Prostate gland (tissue), 2 donors: ENCODE measurements at regions not wholly inside any gene's neighbourhood (a gene's known extent, or its start where the extent isn't known, plus 50 kb on each side); places are given as distances from the start of the nearest gene placed in this dataset.

Source experiments
- DNase-seq: peaks from one replicate; pipeline ENCODE4 v3.0.0-alpha.2; 2019; ENCODE audit warnings: low spot score
- H3K27ac ChIP-seq, 2 donors: fragments of 200-600 bp; sonication (generic); 2 replicates each; pipeline ENCODE4 v1.5.1; 2017 to 2019
- H3K27me3 ChIP-seq: fragments of 200-600 bp; sonication (generic); replicated peaks from 2 replicates; pipeline ENCODE4 v1.5.1; 2019; ENCODE audit not compliant: insufficient read depth
- H3K36me3 ChIP-seq, 2 donors: fragments of 200-600 bp; sonication (generic); 1 replicate in 1 of 2; 2 replicates in 1 of 2; pipeline versions ENCODE4 v1.5.1 to v1.8.1; 2017 to 2019
- H3K4me1 ChIP-seq: fragments of 200-600 bp; sonication (generic); replicated peaks from 2 replicates; pipeline ENCODE4 v1.5.1; 2019
- H3K4me3 ChIP-seq, 2 donors: fragments of 200-600 bp; sonication (generic); 2 replicates each; pipeline ENCODE4 v1.5.1; 2017 to 2019
- H3K9me3 ChIP-seq: fragments of 200-600 bp; sonication (generic); 2 replicates; pipeline ENCODE4 v1.5.1; 2017
- POLR2A ChIP-seq: fragments of 450-650 bp; IDR thresholded peaks from one replicate; pipeline ENCODE4 v1.6.1; 2016; ENCODE audit warnings: antibody characterized with exemption, mild to moderate bottlenecking
- POLR2AphosphoS5 ChIP-seq: sonication (generic); formaldehyde crosslinking; IDR thresholded peaks from one replicate; pipeline ENCODE4 v1.6.1; 2017; ENCODE audit warnings: antibody characterized with exemption
- WGBS: methylation state at CpG from one replicate; pipeline ENCODE4 v1.1.5; 2018; 5-methylcytosine and 5-hydroxymethylcytosine counted together
- intact Hi-C: fragments of 100-400 bp; cut with DNase I; formaldehyde crosslinking; loops from one replicate; pipeline ENCODE4 v1.14.2; 2022
- TF ChIP-seq, protein P1 (sequence below), 4 experiments: fragments of 200-600 bp in 2 of 4; fragments of 450-650 bp in 2 of 4; sonication (generic) in 2 of 4; IDR thresholded peaks; 1 replicate in 3 of 4; 2 replicates in 1 of 4; pipeline ENCODE4 v1.5.1; 2016 to 2019; ENCODE audit warnings: antibody characterized with exemption in 4 of 4, mild to moderate bottlenecking in 2 of 4, moderate library complexity in 2 of 4

DNA sequence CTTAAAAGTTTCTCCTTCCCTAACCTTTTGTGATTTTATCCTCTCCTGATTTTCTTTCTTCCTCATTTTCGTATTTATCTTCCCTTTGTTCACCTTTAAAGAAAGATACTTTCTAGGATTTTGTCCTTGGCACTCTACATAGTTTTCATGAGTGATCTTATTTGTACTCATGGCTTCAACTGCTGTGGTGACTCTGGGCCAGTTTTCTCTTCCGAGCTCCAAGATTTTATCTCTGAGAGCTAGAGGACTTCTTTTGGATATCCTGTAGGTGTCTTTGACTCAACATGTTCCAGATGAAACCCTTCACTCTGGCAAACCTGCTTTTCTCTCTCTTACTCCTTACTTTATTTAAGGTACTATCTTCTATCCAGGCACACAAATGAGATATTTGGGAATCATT, 53.7 kb upstream of the MACF1 start:
- Histone ChIP-seq H3K36me3 (no peaks in the 10 kb centered on the region), H3K4me3 (no peak overlapping the region), H3K4me1 (peaks cover 18% of the 10 kb centered on the region), H3K27me3 (no peaks in the 10 kb centered on the region), H3K9me3 (no peaks in the 10 kb centered on the region), H3K27ac (no peak overlapping the region)
- intact Hi-C loops = no loop called here
- TF ChIP-seq POLR2AphosphoS5 (no peak), POLR2A (no peak)
- TF ChIP-seq, protein P1, sequence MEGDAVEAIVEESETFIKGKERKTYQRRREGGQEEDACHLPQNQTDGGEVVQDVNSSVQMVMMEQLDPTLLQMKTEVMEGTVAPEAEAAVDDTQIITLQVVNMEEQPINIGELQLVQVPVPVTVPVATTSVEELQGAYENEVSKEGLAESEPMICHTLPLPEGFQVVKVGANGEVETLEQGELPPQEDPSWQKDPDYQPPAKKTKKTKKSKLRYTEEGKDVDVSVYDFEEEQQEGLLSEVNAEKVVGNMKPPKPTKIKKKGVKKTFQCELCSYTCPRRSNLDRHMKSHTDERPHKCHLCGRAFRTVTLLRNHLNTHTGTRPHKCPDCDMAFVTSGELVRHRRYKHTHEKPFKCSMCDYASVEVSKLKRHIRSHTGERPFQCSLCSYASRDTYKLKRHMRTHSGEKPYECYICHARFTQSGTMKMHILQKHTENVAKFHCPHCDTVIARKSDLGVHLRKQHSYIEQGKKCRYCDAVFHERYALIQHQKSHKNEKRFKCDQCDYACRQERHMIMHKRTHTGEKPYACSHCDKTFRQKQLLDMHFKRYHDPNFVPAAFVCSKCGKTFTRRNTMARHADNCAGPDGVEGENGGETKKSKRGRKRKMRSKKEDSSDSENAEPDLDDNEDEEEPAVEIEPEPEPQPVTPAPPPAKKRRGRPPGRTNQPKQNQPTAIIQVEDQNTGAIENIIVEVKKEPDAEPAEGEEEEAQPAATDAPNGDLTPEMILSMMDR (IDR thresholded peaks at IDR 0.05) = no peak
- 16% methylated on average over 2 of the region's 2 CpGs for WGBS
- peak; percentile 15 for DNase-seq

DNA sequence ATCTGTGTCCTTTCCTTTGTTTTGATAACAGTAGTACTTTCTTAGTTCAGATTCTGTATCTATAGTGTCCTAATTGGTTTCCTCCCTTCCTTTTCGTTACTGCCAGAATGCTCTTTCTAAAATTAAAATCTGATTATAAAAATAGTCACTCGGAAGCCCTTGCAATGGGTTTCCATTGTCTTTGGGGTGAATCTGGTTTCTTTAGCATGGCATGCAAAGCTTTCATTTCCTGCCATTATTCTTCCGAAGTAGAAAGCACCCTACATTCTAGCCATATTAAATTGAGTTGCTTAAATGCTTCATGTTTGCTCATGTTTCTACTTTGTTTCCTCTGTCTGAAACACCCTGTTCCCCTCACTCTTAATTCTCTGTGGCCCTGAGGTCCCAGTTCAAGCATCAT, 53.2 kb upstream of the MACF1 start:
- intact Hi-C loops = no loop called here
- no peaks in the 10 kb centered on the region for H3K9me3 ChIP-seq

DNA sequence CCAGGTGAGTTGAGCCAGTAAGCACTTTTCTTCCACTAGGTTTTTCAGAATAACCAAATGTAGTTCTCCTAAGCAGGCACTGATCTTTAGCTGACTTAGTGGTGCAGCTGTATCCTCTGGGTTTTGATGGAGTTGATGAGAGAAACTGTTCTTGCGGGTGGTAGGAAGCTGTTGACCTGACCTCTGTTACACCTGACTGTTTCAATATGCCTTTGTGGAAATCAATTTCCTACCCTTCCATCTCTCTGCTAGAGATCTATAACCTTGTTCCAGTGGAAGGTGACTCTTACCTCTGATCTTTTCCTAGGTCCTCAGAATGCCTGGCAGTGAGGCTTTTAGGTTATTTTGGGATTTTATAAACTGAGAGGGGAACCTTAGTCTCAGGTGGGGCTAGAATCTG, 51.6 kb upstream of the MACF1 start:
- Histone ChIP-seq H3K4me1 (peaks cover 18% of the 10 kb centered on the region), H3K36me3 (no peaks in the 10 kb centered on the region), H3K27ac (no peak overlapping the region)

More for the DNA sequence above, 53.2 kb upstream of the MACF1 start:
- H3K4me3 ChIP-seq = no peak overlapping the region
- WGBS = 47% methylated on average over 3 of the region's 3 CpGs
- H3K27ac ChIP-seq = no peak overlapping the region
- H3K27me3 ChIP-seq = no peaks in the 10 kb centered on the region
- no peaks in the 10 kb centered on the region for H3K36me3 ChIP-seq
- H3K4me1 ChIP-seq = peaks cover 18% of the 10 kb centered on the region
- TF ChIP-seq POLR2A (no peak), POLR2AphosphoS5 (no peak)
- TF ChIP-seq, protein P1 (IDR thresholded peaks at IDR 0.05) = no peak
- DNase-seq = no peak

DNA sequence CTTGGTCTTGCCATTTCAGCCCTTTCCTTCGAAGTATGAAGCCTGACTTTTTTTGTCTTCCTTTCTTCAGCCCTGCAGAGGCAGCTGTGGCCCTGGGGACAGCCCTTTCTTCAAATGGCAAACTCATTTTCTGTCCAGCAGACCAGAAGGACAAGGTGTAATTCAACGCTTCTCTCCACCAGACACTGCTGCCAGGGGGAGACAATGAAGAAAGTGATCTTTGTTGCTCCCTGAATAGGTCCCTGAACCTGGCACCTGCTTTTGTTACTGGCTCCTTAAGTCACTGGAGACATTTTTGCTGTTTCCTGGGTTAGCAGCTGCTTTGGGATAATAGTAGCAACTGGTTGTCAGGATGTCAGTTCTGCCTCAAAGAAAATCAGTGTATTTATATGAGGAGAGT, 50.8 kb upstream of the MACF1 start:
- TF ChIP-seq, protein P1 (IDR thresholded peaks at IDR 0.05) = no peak
- TF ChIP-seq POLR2AphosphoS5 (no peak), POLR2A (no peak)
- H3K4me3 ChIP-seq = no peak overlapping the region
- WGBS = 60% methylated on average over 2 of the region's 2 CpGs
- no peak overlapping the region for H3K27ac ChIP-seq
- peaks cover 18% of the 10 kb centered on the region for H3K4me1 ChIP-seq
- no peak for DNase-seq
- H3K36me3 ChIP-seq = no peaks in the 10 kb centered on the region
- intact Hi-C loops = no loop called here
- H3K27me3 ChIP-seq = no peaks in the 10 kb centered on the region
- H3K9me3 ChIP-seq = no peaks in the 10 kb centered on the region

More for the DNA sequence above, 51.6 kb upstream of the MACF1 start:
- 90% methylated on average over 1 of the region's 1 CpG for whole genome bisulfite sequencing
- TF ChIP-seq POLR2A = no peak
- TF ChIP-seq, protein P1 (IDR thresholded peaks at IDR 0.05) = no peak
- no peak for TF ChIP-seq POLR2AphosphoS5
- Histone ChIP-seq H3K27me3 (no peaks in the 10 kb centered on the region), H3K9me3 (no peaks in the 10 kb centered on the region), H3K4me3 (no peak overlapping the region)
- DNase-seq = no peak
- intact Hi-C loops = no loop called here

DNA sequence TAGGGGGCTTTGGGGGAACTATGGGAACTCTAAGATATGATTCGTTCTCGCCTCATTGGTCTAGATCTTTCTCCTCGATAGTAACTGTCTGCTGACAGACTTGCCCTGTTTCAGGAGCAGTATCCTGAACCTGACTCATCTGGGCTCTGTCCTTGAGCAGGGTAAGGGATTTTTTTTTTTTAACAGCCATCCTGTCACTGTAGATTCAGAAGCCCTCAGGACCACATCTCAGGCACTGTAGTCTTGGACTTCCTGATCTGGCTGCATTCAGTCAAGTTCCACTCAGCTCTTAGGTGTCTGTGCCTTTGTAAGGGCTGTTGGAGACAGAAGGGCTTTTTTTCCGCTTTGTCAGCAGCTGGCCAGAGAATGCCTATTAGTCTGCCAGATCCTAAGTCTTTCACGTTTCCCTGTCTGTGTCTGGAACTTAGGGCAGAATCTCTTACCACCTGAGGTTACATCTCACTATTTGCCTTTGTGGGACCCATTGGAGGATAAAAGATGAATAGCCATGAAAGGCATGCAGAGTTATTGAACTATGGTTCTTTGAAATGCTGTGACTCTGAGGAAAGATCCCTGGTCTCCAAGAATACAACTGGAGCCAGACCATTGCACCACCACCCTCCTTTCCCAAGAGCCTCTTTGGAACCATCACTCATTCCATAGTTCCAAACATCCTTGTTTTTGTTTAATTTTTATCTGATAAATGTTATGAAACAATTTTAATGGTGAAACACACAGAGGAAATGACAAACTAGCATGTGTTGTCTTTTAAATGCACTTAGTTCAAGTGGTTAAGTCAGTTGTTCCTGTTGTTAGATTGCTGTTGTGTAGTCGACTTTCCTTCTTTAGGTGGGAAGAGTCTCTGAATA, 49.7 kb upstream of the MACF1 start:
- Histone ChIP-seq H3K36me3 (no peaks in the 10 kb centered on the region), H3K4me1 (peaks cover 18% of the 10 kb centered on the region), H3K4me3 (no peak overlapping the region), H3K27ac (peak overlapping the region; percentile 23 to 32), H3K27me3 (no peaks in the 10 kb centered on the region), H3K9me3 (no peaks in the 10 kb centered on the region)
- peak; percentile 38 for DNase-seq
- no peak for TF ChIP-seq POLR2A
- TF ChIP-seq POLR2AphosphoS5 = peak; percentile 64
- TF ChIP-seq, protein P1 (IDR thresholded peaks at IDR 0.05) = no peak
- 49% methylated on average over 6 of the region's 6 CpGs for WGBS
- intact Hi-C loops = no loop called here
